Activated T-helper 1 cell treated with Interleukin-2 at 50 U/mL for 16 hours (primary cell): ENCODE measurements at regions not wholly inside any gene's neighbourhood (a gene's known extent, or its start where the extent isn't known, plus 50 kb on each side); places are given as distances from the start of the nearest gene placed in this dataset.
"Not testable (repeated sequence)": the region's sequence is repeated elsewhere in the genome, so short reads cannot be mapped to it uniquely, and the experiment has no call there.

Source experiments
- DNase-seq: peaks from one replicate; pipeline ENCODE4 v3.0.0-alpha.2; 2020; ENCODE audit warnings: low read depth

DNA sequence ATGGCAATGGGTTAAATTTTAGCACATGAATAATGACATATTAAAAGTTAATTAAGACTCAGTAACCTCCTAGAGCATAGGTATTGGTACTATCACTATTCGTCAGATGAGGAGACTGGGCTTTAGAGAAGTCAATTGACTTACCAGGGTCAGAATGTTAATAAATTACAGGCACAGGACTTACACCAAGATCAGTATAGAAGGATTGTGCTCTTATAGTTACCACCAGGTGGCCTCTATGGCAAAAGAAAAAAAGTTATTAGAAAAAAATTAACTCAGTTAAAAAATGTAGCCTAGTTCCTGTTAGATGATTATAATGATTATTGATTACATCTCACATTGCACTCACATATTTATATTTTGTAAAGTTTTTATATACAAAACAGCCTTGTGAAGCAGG, 1163.7 kb downstream of the FAM181B start:
- no peak for DNase-seq

DNA sequence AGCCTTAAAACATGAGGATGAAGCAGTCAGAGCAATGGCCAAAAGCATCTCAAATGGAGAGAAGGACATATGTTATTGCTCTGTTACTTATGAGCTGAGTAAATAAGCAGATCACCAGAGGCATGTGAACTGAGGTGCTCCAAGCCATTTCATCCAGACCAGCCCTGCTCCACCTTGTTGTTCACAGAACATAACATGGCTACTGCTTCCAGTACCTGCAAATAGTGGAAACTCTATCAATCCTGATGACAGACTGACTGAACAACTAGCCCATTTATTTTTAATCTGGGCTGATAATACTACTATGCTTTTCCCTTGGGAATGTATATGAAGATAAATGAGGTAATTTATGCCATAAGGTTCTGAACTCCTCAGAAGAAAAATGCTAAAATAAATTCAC, 1164.7 kb downstream of the FAM181B start:
- DNase-seq = no peak

DNA sequence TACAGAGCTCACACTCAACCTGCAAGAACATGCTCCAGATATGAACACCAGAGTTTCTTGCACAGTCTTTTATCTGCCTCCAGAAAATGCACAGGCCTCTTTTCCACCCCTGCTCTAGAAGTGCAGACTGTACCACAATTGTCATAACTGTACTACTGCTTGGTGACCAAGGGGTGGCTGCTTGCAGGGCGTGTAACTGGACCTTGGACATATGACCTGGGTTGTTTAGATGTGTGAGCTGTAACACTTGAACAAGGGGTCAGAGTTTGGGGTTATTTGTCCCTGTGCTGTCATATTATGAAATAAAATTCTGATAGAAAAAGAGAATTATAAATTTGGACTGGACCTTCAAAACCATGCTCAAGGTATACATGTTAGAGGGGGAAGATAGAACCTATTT, 1185.5 kb downstream of the FAM181B start:
- DNase-seq = no peak

DNA sequence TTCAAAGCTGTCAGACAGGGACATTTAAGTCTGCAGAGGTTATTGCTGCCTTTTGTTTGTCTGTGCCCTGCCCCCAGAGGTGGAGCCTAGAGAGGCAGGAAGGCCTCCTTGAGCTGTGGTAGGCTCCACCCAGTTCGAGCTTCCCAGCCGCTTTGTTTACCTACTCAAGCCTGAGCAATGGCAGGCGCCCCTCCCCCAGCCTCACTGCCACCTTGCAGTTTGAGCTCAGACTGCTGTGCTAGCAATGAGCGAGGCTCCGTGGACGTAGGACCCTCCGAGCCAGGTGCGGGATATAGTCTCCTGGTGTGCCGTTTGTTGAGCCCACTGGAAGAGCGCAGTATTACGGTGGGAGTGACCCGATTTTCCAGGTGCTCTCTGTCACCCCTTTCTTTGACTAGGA, 1193.9 kb downstream of the FAM181B start:
- DNase-seq = not testable (repeated sequence)

DNA sequence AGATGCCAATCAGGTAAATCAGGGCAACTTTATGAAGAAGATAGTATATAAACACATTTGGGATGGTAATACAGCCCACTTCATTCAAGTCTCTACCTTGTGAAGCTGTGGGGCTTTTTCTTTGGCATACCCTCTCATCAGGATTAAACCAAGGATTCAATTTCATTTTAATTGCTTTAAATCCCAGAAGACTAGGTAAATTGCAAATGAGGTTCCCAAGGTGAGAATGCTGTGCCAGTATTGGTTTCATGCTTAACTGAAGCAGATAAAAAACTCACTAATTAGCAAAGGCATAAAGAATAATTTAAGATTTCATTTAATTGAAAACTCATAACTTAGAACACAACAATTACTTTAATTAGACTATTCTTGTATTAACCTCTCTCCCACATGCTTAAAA, 1218.1 kb downstream of the FAM181B start:
- DNase-seq = no peak

DNA sequence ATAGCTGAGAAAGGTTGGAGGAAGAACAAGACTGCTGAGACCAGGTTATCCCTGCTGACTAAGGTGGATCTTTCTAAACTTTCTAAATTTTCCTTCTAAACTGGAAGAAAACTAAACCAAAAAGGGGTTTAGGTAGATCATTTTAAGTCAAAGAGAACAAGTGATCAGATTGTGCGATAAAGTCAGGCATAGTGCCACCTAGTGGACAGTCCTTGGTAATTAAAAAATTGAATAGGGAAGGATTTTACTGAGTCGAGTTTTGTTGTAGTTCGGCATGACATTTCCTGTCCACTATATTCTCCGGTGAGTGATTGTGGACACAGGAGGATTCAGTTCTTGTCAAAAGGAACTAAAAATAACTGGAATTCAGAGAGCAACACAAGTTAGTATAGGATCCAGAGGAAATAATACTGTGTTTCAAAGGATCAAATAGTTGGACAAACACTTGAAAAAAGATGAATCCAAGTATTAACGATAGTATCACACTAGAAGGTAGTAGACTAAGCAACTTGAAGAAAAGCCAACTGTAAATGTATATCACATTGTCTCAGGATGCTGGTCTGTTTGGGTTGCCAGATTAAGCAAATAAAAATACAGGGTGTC, 1236.4 kb downstream of the FAM181B start:
- no peak for DNase-seq

DNA sequence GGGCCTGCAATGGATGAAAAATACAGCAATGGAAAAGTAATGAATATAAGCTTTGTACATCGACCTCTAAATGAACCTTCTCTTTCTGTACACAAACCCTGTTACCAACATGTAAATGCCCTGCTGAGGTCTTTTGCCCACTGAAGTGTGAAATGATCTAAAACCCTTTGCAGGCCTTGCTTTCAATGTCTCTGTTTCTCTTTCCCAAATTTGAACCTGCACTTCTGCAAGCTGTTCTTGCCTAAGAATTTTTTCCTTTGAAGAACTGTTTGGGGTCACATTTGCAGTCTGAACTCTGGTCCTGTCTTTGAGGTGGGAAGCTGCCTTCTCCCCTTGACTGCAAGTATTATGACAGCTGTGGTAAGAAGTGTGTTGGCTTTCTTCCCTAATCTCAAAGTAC, 1237.1 kb downstream of the FAM181B start:
- DNase-seq = no peak

DNA sequence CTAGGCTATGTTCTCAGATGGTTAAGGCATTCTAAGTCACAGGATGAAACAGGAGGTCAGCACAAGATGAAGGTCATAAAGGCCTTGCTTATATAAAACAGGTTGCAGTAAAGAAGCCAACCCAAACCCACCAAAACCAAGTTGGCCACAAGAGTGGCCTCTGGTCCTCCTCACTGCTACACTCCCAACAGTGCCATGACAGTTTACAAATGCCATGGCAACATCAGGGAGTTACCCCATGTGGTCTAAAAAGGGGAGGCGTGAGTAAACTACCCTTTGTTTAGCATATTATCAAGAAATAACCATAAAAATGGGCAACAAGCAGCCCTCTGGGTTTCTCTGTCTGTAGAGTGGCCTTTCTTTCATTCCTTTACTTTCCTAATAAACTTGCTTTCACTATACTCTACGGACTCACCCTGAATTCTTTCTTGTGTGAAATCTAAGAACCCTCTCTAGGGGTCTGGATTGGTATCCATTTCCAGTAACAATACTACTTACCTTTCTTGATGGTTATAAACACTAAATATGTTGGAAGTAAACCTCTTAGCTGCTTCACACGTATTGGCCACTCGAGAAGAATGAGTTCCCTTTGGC, 1237.9 kb downstream of the FAM181B start:
- no peak for DNase-seq

DNA sequence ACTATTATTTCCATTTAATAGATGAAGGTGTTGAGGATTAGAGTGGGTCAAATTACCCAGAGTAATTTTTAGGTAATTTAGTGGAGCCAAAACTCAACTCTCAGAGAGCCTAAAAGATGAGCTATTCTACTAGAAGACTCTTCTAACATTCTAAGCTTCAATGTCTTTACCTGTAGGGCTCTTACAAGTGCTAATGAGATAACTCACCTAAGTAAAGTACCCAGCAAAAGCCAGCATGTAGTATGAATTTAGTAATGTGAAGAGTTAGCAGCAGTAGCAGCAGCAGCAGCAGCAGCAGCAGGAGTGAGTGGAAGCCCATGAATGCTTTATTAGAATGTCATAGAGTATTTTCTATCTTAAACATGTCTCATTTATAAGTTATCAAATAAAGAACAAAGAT, 1239.2 kb downstream of the FAM181B start:
- no peak for DNase-seq

DNA sequence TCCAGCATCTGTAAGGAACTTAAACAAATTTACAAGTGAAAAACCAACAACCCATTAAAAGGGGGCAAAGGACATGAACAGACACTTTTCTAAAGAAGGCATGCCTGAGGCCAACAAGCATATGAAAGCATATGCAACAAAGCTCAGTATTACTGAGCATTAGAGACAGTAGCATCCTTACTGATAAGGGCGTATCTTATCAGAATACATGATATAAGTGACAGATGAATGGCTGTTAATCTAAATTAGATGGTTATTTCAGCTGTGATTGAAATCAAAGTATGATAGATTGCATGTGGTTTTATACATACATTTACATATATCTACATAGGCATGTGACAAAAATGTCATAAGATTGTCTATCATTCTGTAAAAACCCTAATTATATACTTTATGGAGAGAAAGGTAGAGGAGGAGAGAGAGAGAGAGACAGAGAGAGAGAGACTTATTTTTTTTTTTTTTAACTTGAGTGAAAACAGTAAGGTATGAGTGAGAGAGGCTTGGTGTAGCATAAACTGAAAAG, 1240.7 kb downstream of the FAM181B start:
- no peak for DNase-seq

DNA sequence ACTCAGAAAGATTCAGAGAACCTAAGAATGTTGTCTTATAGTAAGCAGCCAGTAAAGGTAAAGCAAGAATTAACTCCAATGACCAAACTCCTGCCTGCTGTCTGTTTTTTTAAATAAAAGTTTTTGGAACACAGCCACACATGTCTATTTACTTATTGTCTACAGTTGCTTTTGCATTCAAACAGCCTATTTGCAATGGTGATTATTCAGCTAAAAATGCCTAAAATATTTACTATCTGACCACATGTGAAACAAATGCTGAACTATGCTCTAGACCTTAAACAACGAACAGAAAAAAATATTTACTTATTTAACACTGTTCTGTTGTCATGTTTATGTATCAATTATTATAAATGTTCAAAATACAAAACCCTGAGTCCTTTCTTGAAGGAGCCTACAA, 1246.6 kb downstream of the FAM181B start:
- DNase-seq = no peak

DNA sequence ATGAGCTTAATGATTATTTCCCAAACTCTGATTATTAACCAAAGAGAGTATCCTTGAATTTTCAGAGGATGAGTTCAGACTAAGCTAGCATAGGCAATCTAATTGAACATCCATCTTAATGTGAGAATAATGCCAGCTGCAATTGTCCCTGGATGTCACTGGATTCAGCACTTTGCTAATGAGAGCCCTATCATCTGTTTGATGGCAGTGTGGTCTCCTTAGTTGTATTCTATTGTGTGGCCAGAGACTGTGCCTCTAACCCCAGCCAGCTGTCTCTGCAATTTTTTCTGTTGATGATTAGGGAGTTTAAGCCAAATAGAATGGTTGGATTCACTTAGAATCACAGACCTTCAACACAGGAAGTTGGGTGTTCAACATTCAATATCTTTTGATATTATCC, 1249.5 kb downstream of the FAM181B start:
- no peak for DNase-seq

DNA sequence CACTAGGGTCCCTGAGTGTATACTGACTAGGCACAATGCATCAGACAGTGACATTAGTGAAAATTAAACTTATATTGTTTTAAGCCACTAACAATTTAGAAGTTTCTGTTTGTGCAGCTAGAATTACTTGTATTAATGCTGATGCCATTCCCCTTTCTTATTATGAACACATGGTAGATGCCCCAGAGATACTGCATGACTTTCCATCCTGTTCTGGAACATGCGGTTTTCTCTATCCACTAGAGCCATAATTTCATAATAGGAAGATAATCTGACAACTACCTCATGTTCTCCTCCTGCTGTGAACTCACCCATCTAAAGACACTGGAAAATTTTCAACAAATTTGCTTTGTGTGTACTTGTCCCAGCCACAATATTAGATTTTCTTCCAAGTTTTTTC, 1256.4 kb downstream of the FAM181B start:
- DNase-seq = no peak

DNA sequence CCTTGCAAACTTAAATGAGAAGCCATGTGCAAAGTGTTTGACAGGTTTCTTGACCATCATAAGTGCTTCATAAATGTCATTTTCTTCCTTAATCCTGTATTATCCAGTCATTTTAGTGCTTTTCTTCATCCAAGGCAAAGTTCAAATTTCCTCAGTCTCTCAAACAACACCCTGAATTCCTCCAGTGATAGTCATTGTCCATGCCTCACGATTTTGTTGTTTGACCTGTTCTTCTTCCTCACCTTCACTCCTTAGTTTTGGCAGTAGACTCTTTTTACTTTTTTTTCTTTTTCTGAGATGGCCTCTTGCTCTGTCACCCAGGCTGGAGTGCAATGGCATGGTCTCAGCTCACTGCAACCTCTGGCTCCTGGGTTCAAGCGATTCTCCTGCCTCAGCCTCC, 1257.3 kb downstream of the FAM181B start:
- DNase-seq = no peak

DNA sequence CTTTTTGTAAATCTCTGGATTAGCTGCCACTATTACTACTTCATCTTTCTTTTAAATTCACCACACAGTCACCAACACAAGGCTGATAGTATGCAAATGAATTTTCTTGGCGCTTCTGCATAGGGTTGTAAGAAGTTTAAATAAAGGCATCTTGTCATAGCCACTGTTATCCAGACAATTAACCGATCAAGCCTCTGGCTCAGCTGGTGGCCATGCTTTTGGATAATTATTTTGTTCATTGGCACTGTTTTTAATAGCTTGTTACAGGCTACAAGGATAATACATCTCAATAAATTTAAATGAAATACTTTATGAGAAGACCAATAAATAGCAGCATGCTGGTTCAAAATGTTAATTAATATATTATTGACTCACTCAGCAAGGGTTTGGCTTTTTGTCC, 1261.0 kb downstream of the FAM181B start:
- DNase-seq = no peak

DNA sequence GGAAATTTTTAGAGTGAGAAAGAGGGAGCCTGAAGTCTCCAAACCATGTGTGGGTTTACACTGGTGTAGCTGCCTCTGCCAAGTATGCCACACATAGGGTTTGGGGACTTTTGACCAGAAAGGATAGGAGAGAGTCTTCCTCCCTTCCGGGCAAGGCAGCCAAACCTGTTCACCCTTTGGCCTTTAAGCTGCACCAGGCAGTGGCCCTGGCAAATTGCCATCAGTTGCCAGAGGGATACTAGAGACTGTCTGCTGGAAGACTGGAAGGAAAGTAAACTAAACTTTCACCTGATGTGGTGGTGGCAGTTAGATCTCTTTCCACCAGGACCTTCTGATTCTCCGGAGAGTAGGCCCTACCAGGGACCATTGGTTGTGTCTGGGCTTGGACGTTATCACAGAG, 1263.2 kb downstream of the FAM181B start:
- DNase-seq = no peak

DNA sequence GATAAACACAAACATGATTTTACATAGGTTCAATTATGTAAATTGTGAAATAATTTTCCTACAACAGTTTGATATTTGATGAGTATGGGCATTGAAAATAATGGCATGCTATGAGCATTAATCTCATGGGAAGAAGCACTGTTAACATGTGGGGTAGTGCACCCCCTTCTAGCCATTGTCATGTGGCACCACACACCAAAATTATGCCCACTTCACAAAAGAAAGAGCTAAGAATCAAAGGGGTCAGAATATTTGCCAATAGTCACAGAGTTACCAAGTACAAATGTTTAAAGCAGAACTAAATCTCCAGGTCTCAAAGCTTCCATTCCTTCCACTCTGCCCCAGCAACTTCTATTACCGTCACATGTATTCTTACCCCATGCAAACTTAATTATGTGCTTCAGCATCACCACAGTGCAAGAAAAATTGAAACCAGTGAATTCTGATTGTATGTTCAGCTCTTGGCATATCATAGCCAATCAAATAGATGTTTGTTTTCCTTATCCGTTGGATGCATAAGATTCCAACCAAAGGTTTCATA, 1273.8 kb downstream of the FAM181B start:
- no peak for DNase-seq

DNA sequence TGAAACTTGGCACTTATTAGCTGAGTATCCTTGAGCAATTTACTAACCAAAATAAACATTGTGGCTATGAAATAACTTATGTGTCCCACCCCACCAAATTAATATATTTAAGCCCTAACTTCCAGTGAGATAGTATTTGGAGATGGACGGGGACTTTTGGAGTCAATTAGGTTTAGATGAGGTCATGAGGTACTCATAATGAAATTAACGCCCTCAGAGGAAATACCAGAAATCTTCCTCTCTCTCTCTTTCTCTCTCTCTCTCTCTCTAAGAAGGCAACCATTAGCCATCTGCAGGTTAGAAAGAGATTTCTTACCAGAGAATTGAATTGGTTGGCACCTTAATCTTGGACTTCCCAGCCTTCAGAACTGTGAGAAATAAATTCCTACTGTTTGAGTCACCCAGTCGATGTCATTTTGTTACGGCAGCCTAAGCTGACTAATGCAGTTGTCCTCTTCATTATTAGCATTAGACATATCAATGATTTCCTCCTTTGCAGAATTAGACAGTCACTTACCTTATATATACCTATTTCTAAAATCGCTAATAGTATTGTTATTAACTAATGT, 1284.0 kb downstream of the FAM181B start:
- DNase-seq = no peak

DNA sequence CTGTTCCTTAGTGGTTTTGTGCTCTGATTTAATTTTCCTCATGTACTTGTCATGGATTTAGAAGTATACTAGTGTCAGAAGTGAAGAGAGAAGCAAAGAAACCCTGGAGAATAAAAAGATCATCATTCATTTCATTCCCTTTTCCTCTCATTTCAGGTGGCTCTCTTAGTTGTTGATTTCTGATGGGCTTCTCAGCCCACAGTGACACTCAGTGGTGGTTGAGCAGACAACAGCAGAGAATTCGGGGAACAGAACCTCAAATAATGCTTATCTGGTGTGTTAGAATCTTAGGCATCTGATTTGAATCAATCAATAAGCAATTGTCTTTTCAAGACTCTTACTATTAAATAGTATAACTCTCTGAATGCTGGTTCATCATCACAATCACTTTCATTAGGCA, 1289.4 kb downstream of the FAM181B start:
- no peak for DNase-seq

DNA sequence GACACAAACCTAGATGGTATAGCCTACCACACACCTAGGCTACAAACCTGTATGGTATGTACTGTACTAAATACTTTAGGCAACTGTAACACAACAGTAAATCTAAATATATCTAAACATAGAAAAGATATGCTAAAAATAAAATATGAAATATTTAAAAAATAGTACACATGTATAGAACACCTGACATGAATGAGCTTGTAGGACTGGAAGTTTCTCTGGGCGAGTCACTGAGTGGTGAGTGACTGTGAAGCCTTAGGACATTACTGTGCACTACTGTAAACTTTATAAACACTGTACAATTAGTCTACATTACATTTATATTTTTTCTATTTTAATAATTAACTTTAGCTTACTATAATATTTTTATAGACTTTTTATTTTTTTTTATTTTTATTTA, 1301.3 kb downstream of the FAM181B start:
- DNase-seq = no peak

DNA sequence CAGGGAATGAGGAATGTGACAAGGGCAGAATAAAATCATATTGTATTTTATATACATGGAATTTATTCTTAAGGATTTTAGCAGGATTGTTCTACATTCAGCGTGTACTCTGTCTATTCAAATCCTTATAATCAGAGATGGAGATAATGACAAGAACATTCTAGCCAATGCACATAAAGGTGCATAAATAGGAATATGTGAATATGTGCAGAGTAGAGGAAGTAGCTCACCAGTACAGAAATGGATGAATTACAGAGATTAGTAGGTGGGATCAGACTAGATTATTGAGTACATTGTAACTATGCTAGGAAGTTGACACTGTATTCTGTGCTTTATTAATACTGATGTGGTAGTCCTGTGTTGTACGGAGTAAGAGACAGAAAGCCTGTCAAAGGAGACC, 1308.8 kb downstream of the FAM181B start:
- DNase-seq = no peak

DNA sequence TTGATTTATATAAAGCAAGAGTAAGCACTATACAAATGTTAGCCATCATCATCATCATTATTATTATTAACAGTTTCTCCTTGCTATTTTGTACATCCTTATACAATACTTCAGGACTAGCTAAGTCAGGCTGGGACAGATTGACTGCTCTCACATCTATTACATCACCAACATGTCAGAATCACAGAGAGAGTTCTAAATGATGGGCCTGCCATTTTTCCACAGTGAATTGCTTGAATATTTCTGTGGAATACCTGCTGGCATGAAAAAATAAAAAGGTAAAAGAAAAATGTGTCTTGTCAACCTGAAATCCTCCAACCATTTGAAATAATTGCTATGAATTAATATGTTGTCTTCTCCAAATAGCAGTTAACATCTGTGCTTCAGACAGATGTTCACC, 1311.3 kb downstream of the FAM181B start:
- no peak for DNase-seq

DNA sequence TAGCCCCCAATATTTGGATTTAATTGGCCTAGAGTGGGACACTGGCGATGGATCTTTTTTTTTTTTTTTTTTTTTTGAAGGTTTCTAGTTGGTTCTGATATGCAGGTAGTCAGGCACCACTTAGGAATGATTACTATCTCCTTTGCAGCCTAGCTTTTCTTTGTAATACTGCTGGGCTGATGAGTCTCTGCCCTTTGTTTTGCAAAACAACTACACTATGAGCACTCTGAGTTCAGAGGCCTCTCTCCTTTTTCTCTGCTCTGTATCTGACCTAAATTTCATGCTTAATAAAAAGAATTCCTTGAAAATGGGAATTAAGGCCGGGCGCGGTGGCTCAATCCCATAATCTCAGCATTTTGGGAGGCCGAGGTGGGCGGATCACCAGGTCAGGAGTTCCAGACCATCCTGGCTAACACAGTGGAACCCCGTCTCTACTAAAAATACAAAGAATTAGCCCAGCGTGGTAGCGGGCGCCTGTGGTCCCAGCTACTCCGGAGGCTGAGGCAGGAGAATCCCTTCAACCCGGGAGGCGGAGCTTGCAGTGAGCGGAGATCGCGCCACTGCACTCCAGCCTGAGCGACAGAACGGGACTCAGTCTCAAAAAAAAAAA, 1312.3 kb downstream of the FAM181B start:
- no peak for DNase-seq
